Hippocampal formation (tissue), 2 donors: ENCODE measurements at regions not wholly inside any gene's neighbourhood (a gene's known extent, or its start where the extent isn't known, plus 50 kb on each side); places are given as distances from the start of the nearest gene placed in this dataset.

Source experiments
- DNase-seq, 2 donors: peaks; one replicate each; lab custom pipeline; 2025; lab: John Stamatoyannopoulos, UW

DNA sequence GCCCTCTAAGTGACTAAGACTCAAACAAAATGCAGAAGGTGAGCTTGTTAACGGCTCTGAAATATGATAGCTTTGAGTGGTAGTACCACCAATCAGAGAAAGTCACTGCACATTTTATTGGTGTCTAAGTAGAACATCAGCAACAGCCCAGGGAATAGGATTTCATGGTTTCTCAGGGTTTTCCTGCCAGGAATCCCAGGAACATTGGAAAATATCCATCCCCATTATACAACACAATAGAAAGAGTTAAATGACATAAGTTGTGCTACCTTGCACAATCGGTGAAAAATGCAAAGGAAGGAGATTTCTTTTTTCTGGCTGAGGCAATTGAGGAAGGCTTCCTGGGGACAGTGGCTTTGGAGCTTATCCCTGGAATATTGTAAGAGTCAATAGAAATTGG is 283.1 kb downstream of the HLX start:
- no peak for DNase-seq

DNA sequence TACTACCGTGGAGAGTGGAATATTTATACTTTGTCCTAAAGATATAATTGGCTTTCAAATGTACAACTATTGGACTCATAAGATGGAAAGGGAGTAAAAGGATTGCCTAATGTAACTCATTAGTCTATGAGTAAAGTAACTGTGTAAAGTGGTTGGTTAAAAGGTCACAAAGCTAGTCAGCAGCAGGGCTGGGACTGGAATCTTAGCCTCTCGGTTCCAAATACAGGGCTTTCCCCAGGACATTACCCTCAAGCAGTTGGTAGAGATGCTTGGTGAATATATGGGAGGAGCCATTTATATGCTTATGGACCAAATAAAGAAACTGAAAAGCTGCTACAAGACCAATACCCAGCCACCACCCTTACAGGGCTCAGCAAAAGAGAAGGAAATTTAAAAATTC is 283.7 kb downstream of the HLX start:
- DNase-seq = no peak

DNA sequence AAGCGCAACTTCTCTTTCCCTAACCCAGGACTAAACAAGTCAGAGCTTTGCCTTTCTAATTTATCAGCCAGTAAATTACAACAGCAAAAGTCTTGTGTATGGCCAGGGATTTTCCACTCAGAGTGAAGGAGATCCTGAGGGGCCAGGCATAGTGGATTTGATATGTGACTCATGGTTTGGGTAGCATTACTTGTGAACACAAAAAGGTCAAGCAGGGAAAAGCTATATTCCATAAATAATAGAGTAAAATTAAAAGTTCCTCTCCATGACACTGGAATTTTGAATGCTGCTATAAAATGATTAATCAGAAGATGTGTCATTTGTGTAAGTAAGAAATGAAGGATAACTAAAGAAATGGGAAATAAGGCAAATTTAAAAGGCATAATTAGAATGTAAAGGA is 284.8 kb downstream of the HLX start:
- no peak for DNase-seq

DNA sequence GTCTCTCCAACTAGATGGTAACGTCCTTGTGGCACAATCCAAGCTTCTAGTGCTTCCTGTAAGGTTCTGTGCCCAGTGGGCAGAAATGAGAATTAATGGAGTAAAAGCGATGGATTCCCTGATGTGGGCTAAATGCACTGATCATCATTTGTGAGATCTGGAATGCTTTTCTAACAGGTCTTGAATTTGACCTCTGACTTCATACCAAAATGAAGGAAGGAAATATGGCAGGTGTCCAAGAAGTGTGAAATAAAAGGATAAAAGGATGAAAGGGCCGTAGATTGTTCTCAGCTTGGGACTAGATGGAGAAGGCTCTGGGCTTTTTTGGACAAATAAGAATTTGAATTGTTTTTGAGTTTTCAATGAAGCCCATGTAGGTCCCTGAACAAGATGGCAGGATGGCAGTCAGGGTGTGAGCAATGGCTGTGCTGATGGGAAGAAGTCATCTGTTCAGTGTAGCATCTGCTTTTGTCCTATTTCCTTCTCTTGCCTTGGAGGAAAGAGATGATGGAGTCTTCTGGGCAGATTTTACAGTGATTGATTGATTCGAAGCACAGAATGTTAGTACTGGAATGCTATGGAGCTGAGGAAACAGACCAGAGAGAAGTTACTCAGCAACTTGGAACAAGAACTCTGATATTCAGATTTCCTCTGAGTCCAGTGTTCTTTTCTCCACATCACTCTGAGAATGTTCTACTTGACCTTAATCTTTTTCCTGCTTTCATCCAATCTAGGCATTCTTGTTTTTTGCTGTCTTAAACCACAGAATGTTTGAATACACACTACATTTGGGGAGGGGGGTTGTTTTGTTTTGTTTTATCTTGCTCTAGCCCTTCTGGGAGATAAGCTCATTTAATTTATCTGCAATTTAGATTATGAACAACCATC is 286.0 kb downstream of the HLX start:
- no peak for DNase-seq

DNA sequence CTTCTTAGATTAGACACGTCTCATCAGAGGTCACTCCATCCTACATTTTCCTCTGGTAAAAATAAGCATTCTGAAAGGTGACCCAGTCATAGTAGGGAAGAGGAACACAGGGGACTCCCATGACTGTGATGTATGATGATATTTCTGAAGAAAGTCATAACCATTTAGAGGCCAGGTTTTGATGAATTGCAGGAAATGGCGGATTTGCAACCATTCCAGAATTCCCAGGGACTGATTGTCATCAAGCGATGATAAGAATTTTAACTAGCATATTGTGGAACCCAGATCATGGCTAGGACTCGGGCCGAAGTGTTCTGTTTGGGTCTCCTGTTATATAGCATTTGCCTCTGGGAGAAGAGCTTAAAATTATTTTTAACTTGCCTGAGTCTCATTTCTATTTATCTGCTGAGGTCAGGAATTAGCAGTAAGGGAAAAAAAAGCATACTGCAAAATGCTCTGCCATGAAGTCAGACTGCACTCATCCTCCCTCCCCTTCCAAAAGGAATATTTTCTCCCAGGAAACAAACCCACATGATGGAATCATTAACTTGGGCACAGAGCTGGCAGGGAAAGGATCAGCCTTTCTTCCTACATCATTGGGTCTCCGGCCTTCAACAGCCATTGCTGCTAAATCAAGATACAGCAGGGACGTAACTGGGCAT is 286.7 kb downstream of the HLX start:
- no peak for DNase-seq

DNA sequence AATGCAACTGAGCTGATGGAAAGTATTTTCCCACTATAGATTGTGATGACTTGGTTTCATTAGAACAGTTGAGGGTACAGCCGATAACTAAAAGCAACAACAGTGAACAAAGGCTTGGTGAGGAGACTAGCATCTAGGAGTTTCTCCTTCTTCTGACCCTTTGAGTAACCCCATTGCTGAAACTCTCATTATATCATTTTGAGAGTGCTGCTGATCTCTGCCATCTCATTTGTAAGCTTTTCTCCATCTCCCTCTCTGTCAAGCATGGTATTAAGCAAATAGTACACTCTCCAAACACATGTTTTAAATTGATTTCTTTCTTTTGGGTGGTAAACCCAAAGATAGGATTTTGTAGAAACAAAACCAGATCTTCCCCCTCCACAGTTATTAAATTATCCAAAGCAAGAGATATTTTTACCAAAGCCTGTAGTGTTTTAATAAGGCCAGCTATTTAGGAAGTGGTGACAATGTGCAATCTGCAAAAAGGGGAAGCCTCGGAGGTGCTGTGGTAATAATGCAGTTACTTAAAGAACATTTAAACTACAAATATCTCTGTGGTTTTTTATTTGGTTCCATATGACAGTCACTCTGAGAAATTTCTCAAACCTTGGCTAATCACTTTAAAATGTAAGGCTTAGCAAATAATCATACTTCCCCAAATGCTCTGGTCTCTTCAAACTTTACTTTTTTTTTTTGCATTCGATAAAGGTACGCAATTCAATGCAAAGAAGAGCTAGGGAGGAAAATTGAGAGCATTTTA is 287.5 kb downstream of the HLX start:
- DNase-seq = no peak

DNA sequence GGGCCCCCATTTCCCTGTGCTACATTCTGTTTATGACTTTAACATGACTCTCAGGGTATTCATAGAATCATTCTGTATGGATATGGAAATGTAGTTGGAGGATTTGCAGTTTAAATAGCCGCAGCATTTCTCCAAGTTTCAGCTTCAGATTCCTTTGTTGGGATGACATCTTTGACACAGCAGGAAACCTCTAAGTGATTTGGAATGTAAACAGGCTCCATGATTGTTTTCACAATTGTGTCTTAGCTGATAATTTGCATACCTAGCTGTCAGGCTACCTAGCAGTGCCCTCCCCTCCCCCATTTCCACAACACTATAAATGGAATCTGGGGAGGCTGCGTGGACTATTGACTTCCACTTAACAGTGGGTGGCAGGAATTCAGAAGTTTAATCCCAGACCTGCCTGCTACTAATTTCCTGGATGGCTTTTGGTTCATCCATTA is 290.2 kb downstream of the HLX start:
- DNase-seq = no peak

DNA sequence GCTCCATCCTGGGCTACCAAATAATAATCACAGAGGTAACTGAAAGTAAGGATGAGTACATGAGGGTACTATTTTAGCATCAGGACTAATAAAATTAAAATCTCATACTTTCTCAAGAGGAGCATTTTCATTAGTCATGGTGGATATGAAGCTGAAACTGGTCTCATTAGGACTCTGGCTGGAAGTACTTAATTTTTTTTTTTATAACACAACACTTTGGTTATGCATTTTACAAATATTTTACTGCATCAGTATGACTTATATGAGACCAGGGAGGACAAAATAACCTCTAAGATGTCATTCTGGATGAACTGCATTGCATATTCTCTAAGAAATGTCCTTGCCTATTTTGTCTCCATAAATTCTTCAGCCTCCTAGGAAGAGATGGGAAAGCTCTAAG is 290.9 kb downstream of the HLX start:
- DNase-seq = no peak

DNA sequence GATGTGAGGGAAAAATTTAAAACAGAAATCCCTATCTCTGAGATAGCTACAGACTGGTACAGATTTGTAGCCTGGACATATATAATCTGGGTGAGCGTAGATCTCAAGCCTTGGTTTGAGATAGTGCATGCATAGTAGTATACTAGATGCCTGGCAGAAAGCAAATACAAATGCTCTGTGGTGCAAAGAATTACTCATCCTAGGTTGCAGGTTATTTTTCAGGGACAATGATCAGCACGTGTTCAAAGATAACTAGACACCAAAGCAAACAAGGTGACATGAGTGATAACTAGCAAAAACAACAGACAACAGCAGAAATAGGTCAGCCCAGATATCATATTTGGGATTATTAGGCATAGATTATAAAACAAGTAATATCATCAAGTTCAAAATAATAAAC is 292.5 kb downstream of the HLX start:
- DNase-seq = no peak

DNA sequence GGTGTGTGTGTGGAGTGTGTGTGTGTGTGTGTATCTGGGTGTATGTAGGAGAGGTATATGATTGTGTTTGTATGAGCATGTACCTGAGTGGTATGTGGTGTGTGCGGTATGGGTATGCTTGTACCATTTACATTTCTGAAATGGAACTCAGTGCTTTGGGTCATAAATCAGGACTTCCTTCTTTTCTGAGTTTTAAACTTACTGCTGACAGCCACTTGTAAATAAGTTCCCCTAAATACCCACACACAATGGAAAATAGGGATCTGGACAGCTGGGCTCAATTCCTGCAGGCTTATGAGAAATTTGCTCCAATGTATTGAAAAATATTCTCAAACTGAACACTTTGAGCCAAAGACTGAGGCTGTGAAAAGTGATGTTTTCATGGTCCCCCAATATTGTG is 293.6 kb downstream of the HLX start:
- no peak for DNase-seq

DNA sequence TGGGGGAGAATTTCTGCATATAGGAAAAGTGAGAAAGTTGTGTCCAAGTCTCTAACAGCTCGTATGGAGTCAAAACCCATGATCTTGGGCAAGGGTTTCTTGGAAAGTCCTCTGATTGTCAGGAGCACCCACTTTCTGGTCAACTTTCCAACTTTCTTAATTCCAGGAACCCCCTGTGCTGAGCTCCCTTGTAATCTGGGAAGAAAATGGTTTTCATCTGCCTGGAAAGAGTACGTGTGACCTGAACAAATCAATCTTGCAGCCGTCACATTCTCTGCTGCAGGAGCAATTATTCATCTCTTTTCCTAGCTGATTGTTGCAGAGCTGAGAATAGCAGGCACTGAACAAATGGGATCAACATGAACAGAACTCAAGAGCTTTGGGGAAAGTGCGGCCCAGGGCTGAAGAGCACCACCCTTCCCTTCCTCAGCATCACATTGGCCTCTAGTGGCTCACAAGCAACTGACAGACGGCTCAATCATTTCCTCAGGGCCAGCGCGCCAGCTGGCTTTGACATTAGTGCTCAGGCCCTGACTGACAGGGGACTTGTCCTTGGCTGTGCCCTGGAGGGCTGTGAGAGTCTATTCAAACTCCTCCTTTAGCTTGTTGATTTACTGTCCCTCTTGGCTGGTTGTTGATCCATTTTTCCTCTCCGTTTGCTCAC is 295.2 kb downstream of the HLX start:
- DNase-seq = no peak

DNA sequence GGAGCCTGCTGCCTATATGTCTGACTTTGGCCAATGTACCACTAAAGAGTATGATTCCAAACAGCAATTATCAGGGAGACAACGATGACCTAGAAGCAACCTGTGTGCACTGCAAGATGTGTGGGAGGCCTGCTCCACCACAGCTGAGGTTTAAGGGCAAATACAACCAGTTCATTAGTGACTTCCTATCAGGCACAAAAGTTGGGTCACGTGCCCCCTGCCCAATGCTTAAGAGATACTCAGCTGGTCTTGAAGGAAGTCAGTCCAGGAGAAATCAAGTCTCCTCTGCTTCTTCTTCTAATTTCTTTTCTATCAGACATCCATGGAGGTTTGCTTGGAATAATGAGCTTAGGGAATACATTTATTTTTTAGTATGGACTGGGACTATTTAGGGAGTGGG is 296.0 kb downstream of the HLX start:
- no peak for DNase-seq

DNA sequence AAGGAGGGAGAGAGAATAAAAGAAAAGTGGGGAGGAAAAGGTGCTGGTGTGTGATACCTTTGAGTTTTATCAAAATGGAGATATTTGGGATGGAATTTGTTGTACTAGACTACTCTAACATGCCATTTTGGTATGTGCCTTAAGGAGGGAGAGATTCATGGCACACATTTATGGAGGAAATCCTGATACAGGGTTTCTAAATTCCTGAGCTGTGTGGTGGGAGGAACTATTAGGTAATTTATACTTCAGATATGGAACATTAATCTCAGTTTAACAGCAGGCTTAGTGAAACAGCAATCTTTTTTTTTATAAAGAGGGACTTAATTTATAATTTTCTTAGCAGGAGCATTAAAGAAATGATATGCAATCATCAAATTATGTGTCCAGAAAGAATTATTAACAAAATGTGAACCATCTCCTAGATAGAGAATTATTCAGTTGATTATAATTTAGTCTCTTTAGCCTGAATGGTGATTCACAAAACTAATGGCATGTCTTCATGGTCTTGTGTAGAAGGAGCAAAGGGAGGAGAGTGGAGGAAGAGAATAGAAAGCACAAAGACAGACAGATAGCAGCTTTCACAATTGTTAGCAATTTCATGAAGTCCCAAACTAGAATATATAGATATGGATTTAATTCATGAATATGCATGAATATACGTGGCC is 301.6 kb downstream of the HLX start:
- DNase-seq = no peak

DNA sequence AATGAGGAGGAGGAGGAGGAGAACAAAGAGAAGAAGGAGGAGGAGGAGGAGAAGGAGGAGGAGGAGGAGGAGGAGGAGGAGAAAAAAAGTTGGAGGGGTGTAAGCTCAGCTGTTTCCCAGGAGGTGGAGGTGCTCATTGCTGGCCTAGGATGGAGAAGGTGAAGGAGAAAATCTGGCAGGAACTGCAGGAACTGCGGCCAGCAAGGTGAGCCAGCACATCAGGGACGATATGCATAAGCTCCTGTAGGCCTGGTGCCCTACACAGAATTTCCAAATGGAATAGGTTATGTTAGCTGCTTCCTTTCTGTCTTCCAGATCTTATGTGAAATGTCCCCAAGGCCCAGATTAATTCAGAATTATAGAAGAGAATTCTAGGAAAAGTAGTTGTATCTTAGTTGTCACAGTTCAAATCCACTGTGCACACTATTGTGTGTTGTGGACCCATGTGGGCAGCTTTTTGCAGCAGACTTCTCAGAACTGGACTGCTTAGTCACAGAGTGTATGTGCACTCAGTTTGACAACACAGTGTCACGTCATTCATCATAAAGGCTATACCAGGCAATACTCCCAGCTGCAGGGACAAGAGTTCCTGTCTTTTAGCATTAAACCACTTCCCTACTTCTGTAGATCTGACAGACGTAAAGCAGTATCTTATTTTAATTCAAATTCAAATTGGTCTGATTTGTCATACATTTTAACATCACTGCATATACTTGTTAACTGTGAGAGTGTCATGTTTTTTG is 303.7 kb downstream of the HLX start:
- no peak for DNase-seq

DNA sequence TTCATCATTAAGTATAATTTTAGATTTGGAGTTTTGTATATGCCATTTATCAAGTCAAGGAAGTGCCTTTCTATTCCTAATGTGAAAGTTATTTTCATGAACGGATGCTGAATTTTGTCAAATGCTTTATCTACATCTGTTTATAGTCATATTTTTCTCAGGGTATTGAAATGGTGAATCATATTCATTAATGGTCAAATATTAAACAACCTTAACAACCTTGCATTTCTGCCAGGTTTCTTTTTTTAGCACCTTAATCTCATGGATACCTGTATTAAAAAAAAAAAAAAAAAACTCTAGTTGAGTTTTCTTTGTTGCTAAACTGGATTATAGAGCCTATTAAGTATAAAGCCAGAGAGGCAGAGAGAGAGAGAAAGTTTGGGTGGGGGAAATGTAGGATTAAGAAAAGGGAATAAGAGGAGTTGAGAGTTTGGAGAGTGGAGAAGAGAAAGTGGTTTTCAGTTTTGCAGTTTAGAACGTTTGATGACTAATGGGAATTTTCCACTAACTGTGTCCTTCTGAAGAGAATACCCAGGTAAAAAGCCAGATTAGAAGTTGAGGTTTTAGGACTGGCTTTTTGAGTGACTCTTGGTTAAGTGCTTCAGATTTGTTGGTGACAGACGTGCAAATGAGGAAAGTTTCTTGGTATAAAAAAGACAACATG is 305.0 kb downstream of the HLX start:
- DNase-seq = no peak

DNA sequence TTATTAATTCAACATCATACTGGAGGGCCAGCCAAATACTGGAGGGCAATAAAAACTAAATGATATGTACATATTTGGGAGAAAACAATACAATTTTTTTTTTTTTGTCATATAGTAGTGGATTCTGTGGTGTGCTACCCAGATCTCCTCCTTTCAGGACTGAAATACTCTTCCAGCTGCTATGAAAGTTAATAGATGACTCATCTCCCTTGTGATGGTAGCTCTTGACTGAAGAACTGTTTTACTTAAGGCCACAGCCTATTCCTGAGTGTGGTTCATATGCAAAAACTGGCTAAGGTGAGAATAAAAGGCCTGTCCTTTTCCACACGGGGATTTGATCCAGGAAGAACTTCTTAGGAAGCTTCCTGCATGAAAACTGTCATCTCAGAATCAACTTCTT is 307.9 kb downstream of the HLX start:
- DNase-seq = no peak

DNA sequence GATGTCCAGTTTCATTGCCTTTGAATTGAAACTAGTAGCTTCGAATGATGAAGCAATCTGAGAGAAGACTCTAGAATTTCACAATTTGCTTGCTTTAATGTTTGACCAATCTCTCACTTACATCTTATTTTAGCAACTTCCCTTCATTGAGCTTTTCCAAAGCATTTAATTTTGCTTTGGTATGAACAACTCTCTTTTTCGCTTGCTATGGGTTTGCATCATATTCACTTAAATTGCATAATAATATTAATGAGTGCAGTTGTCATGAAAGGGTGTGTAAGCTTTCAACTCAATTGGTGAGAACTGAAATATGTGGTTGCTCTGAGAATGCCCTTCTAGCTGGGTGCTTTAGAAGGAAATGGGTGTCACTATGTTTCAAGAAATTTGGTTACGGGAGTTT is 309.2 kb downstream of the HLX start:
- DNase-seq = no peak

DNA sequence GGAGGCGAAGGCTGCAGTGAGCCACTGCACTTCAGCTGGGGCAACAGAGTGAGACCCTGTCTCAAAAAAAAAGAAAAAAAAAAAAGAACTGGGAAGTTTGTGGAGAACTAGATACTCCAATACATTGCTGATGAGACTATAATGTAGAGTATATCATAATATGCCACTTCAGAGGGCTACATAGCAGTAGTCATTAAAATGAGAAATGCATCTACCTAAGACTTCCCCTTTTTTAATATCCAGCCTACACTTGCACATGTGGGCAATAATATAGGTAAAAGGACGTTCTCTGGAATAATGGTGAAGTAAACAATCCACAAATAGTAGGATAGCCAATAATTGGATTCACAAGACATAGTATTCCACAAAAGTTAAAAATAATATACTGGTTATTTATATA is 311.0 kb downstream of the HLX start:
- no peak for DNase-seq

DNA sequence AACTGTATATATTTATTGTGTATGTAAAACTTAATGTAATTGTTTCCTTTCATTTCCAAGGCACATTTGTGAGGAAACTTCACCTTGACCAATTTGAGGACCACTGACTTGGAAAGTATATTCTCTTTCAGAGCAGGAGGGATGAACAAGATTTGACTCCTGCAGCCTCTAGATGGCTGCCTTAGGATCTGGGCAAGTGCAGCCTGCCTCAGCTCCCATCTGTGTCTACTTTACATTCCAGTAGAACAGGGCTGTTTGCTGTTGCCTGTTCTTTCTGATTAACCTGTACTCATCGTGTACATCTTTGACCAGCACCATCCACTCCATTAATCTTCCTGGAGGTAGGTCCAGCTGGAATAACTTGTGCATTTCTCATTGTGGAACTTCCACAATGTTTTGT is 312.8 kb downstream of the HLX start:
- DNase-seq = no peak

DNA sequence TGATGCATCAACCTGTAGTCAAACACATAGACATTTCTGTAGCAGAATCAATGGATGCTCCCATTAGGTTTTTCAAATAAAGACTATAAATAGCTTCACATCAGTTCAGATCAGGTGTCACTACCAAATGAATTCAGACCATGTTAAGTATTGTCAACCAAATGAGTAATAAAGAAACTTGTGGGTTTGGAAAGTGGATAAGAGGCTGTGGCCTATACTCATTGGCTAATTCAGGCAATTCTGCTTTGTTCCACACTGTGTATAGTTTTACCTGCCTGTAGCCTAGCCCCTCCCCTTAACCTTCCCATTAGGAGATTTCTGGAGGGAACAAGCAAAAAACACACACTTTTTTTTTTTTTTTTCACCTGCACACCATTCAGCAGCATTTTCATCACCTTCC is 321.2 kb downstream of the HLX start:
- no peak for DNase-seq
